DMS53 treated with DMSO at 0.1 percent for 48 hours (cell line): ENCODE measurements at regions not wholly inside any gene's neighbourhood (a gene's known extent, or its start where the extent isn't known, plus 50 kb on each side); places are given as distances from the start of the nearest gene placed in this dataset.
"Not testable (repeated sequence)": the region's sequence is repeated elsewhere in the genome, so short reads cannot be mapped to it uniquely, and the experiment has no call there.

ENCODE experiments used
- DNase-seq: peaks from one replicate; lab custom pipeline; 2025; ENCODE audit not compliant: unreplicated experiment; lab: John Stamatoyannopoulos, UW

DNA sequence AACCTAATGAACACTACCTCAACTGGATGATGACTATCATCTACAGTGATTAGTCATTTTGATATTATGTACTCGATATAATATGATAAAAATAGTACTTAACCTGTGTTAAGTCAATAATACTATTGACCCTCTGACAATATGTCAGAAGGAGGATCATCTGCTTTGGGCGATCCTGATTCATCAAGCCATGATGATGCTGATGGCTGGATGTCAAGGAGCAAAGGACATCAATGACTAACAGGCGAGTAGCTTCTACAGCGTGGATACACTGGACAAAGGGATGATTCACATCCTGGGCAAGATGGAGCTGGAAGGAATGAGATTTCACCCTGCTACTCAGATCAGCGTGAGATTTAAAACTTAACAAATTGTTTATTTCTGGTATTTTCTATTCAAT, 94.4 kb upstream of the SKAP2 start:
- peak; percentile 71 for DNase-seq

DNA sequence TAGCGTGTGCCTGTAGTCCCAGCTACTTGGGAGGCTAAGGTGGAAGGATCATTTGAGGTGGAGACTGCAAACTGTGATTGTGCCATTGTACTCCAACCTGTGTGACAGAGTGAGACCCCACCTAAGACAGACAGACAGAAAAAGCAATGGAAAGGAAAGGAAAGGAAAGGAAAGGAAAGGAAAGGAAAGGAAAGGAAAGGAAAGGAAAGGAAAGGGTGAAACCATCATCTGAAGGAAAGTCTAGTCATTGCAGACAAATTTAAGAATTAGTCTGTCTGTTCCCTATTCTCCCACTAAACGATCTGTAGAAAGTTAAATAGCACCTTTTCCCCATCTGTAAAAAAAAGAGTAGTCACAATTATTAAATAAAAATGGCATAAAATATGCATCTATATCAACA, 91.1 kb upstream of the SKAP2 start:
- DNase-seq, result no peak

DNA sequence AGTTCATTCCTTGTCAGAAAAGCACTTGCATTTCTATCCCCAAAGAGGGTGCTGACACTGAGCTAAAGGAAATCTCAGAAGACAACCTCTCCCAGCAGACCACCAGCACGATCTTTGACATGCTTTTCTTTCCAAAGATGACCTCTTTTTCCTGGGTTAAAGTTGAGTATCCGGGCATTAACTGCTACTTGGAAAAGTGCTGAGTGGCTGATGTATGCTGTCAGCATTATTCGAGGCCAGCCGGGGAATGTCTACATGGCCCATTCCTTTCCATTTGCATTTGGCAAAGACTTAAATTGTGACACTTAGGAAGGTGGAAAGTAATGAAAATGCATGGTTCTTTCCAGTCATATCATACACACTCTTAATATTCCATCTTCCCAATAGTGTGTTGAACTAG, 90.6 kb upstream of the SKAP2 start:
- DNase-seq, result no peak

DNA sequence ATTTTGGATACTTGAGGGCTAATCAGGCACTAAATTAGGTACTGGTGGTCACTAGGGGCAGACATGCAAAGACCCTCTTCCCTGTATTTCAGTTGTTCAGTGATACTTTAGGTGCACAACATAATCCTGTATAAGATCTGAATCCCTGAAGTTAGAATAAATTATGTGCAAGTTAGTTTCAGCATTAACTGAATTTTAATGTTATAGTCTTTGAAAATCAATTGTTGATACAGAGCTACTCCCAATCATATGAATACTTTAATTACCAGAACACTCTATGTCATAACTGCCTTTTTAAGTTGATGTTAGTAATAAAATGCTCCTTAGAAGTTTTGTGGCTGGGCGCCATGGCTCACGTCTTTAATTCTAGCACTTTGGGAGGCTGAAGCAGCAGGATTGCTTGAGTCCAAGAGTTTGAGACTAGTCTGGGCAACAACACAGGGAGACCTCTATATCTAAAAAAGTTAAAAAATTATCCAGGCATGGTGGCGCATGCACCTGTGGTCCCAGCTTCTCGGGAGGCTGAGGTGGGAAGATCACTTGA, 87.1 kb upstream of the SKAP2 start:
- DNase-seq, result no peak

DNA sequence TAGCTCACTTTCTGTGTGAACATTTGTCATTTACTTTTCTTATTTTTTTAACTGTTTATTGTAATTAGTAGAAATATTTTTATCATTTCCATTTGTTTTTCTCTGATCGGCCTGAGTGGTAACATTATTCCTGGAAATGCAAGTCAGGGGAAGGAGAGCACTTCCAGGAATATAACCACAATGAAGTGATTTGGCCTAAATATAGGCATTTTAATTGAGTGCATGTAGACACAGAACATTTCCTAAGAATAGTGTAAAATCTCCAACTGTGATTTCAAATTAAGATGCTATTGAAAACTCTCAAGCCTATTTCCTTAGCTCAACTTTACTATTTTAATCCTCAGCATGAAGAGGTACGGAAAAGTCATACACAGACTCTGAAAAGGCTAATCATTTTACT, 86.5 kb upstream of the SKAP2 start:
- no peak for DNase-seq

DNA sequence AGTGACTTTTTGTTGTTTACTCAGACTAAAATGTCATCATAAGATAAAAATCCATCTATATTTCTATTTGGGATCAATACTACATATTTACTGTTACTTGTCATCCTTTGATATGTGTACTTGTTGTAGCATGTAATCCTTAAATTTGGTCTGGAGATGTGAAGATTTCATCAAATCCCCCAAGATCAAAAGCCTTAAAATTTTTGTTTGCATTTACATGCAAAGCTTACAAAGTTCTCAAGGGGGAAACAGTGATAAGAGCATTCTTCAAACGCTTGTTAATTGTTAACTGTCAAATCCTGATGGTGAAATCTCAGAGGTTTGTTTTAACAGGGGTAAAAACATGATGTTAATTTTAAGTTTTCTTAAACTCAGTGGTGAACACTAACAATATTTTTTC, 84.9 kb upstream of the SKAP2 start:
- DNase-seq, result no peak

DNA sequence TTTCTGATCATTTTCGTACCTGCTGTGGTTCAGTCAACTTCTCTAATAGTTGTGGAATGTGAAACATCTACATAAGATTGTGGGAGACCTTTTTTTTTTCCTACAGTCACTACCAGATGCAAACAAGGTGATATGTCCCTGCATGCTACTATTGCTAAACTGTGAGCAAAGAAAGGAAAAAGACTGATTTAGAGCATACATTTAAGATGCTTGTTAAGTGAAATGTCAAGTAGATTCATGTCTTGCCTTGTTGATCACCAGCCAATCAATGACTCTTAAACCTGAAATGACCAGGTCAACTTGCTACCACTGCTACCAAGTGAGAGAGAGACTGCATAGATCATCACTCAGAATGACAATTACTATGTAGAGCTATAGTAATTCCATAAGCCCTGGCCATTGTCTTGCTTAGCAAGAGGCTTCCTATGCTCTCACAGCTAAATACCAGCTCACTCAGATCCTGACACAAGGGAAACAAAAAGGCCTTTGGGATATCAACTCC, 84.3 kb upstream of the SKAP2 start:
- no peak for DNase-seq

DNA sequence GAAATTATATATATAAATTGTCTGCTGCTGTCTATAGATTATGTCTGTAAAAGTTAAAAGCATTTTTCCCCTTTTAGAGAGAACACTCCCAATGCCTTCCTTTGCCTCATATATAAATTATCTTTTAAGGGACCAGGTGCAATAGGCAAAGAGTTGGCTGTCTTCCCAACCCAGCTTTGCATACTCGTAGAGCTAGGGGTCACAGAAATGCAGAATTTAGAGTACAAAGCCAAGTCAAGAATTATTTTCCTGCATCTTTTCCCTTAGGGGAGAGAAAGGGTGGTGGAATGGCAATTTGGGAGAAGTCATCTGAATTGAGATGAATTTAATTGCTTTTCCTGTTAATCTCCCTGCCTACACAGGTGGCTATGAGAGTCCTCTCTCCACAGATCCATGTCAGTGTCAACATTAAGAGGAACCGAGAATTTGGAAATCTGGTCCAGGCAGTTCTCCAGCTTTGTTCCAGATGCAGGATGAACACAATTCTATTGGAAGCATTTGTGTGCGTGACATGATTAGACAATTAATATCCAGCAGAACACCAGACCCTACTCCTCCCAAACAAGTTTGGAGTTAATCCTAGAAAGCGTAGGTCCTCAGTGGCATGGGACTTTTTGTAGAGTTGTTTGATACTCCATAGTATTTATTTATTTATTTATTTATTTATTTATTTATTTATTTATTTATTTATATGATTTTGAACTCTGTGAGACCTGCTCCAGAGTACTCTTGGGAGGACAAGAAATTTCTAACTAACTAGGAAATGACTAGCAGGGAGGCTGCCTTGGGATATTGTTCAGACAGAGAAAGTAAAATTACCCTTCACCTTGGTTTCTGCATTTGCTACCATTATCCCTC, 80.3 kb upstream of the SKAP2 start:
- DNase-seq, result peak; percentile 68

DNA sequence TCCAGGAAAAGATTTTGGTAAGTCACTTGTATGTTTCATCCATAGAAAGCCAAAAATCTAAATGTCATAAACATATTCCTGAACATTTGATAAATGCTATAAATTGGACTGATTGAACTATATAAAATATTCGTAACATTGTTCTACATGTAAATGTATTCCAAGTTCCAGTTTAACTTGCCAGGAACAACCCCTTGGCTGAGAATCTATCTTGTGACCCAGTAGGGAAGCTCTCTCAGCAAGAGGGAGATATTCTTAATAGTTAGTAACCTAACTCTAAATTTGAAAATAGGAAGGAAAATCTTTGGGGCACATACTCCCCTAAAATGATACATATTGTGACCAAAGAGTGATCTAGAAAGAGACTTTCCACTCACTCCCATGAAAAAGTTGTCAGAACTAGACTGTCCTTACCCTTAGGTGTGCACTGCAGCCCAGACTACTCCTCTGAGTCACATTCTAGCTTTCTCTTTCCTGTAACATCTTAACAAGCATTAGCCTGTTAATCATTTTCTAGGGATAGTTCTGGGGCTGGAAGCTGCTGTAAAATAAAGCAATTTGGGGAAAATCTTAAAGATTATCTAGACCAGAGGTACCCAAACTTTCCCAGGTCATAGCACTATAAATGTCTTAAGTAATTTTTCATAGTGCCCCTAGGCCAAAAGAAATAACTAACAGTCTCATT, 73.7 kb upstream of the SKAP2 start:
- peak; percentile 45 for DNase-seq

DNA sequence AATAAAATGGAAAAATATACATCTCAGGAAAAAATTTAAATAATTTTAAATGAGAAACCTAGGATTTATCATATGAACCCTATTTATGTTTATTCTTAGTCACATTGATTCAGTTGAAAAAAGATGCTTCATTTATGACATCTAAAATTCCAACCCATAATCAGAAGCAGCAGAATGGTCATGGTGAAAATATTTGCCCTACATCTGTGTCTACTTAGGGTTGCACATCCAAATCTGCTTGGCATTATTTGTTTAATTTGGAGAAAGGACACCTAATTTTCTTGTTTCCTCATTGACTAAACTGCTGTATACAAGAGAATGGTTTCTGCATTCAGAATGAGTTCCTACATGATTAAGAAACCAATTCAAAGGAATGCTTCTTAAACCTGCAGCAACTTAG, 72.9 kb upstream of the SKAP2 start:
- no peak for DNase-seq

DNA sequence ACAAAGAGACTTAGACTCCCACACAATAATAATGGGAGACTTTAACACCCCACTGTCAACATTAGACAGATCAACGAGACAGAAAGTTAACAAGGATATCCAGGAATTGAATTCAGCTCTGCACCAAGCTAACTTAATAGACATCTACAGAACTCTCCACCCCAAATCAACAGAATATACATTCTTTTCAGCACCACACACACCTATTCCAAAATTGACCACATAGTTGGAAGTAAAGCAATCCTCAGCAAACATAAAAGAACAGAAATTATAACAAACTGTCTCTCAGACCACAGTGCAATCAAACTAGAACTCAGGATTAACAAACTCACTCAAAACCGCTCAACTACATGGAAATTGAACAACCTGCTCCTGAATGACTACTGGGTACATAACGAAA, 68.2 kb upstream of the SKAP2 start:
- DNase-seq, result not testable (repeated sequence)

DNA sequence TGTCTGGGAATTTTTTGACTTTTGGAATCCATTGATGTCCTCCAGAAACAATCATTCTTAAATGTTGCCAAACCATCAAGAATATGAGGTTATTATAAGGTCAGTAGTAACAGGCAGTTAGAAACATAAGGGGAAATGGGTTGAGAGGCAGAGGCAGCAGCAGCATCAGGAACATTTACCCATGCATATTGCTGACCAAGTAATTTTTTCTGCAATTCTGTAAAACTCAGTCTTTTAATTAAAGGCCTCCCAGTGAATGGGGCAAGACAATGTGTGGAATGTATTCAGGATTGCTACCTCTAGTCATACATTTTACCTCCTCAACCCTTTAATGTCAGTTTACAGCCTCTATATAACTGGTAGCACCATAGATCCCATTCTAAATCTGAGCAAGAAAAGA, 66.5 kb upstream of the SKAP2 start:
- no peak for DNase-seq

DNA sequence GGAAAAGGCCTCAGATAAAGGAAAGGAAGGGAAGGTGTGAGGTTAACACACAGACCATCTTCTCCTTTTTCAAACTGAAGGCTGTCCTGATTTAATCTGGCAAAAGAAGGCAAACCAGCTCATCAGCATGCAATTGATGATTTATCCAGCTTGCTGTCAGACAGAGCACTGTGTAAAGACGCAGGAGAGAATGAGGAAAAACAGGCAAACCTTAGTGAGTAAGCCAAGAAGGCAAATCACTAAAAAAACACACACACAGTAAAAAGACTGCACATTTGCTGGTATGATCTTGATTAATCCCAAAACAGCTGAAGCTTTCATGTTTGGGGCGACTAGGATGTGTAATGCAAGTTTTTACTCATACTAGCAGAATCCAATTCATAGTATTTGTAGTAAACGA, 65.8 kb upstream of the SKAP2 start:
- no peak for DNase-seq

DNA sequence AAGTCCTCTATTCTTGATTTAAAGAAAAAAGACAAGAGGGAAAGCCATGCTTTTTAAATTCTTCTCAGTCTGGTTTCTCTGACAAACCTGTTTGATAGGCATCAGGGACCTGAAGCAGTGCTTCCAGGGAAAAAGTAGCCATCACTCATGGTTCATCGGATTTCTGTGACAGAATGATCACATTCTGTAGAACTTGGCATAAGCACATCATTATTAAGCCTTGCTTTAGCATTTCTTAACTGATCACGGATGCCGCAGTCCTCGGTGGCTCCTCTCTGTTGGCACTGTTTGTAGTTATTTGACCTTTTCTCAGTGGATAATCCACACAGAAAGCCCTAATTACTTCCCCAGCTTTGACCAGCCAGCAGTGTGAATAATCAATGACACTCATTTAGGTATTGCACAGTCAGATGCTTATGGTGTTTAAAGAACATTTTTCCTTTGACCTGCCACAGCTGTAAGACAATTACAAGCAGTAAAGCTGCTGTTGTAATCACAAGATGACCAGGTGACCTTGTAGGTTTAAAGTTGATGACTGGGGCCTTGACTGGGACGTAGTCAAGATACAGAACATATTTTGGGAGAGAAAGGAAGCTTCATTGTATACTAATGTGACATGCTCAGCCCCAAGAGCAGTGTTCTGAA, 64.4 kb upstream of the SKAP2 start:
- DNase-seq, result no peak

DNA sequence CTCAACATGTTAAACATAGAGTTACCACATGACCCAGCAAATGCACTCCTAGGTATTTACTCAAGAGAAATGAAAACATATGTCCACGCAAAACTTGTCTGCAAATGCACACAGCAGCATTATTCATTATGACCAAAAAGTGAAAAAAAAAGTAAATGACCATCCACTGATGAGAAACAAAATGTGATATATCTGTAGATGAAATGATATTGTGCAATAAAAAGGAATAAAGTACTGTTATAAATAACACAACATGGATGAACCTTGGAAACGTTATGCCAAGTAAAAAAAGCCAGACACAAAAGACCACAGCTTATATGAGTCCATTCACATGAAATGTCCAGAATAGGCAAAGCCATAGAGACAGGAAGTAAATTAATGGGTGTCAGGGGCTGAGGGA, 61.4 kb upstream of the SKAP2 start:
- DNase-seq, result no peak

DNA sequence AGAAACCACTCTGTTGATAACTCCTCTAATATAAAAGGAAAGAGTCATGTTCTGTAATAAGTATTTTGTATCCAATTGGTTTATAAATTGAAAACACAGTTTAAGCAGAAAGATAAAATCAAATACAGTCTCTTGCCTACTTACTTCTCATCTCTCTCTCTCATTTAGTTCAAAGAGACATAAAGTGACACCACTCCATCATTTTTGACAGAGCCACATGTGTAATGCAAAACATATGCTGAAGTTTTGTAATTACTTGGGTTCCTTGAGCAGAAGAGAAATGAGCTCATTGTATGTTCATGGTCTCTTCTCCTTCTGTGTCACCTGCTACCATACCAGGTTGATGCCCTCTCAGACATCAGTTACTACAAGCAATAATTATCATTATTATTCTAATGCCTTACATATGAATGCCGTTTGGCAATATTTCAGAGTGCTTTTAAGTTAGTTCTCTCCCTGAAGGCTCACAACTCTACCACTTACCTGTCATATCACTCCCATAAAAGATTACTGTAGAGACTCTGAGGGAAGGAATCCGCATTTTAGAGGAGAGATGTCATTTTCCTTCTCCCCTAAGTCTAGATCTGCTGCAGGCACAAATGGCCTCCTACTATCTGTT, 59.9 kb upstream of the SKAP2 start:
- DNase-seq, result no peak

DNA sequence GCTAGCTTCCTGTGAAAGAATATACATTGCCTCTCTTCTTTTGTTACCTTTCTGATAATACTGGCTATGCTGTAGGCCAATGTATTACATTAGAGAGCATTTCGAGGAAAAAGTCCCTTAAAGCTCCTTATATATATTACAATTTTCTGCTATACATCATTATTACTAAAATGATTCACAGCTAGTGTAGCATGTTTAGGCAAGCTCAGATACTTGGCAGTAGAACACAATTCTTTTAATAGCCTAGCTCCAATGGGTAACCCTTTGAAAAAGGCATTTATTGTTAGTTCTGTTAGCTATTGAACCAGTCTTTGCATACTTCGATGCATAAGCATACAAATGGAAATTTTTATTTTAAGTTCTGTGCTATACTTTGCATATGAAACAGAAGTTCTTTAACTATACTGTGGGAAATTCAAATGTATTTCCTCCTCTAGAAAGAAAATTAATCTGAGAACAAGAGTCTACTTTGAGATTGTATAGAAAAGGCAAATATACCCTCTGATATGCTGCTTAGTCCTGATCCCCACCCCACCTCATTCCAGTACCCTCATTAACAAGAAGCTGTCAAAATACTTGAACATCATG, 55.6 kb upstream of the SKAP2 start:
- no peak for DNase-seq

DNA sequence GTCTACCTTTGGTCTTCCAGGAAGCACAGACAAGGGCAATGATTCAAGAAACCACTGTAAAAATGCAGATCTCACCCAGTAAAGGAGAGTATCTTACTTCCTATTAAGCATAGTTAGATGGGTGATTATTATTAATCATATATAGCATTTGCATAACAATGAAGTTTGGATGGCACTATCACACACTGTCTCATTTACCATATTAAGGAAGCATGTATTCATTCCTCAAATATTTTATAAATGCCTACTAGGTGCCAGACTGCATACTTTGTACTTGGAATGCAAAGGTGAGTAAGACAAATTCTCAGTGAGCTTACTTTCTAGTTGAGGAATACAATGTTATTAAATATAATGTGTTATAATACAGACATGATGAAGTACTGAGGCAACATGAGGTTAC, 53.9 kb upstream of the SKAP2 start:
- no peak for DNase-seq

DNA sequence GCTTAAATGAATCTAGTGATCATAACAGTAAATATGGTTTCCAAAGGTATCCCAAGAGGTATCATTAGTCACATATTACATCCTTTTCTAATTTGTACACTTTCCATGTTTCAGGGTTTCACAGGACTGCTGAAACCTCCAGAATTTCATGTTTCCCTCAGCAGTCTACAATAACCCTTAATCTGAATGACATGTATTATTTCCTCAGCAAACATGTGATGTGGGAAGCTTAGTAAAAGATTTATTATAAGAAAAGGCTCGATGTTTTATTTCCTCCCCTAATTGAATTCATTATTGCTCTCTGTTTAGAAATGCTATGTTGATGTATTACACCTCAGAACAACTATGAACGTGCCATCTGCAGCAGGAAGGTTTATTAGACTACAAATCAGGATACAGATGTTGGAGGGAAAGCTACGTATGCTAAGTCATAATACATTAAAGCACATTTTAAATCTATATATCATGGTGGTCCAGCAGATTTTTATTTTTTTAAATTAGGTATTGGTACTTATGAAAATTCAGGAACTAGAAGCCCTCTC, 52.5 kb upstream of the SKAP2 start:
- no peak for DNase-seq

DNA sequence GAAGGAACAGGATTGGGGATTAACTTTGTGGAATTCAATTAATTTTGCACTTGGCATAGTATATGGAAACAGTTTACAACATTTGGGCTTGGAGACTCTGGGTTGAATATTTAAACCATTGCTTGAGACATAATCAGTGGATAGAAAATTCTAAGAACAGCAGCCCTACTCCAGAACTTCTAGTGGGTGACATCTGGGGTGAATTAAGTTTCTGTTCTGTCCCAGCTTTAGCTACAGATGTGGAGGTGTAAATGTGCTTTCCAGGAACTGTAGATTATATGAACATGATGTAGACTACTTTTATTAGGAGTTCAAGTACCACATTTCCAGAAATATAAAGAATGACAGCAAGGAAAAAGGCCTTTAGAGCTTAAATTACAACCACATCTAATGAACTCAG, 51.9 kb upstream of the SKAP2 start:
- no peak for DNase-seq
